NCI-H2029 (cell line): ENCODE measurements at regions not wholly inside any gene's neighbourhood (a gene's known extent, or its start where the extent isn't known, plus 50 kb on each side); places are given as distances from the start of the nearest gene placed in this dataset.

Experiments
- DNase-seq: peaks from one replicate; lab custom pipeline; 2025; lab: John Stamatoyannopoulos, UW

GRCh38 chr5:82334856-82335255 is 56.7 kb upstream of the RPS23 start:
- DNase-seq: no peak

GRCh38 chr5:82334085-82334692 is 56.0 kb upstream of the RPS23 start:
- DNase-seq: no peak

- no peak for DNase-seq
Measured at GRCh38 chr5:82332886-82333615, 54.9 kb upstream of the RPS23 start.

GRCh38 chr5:82332064-82332855 is 54.1 kb upstream of the RPS23 start:
- no peak for DNase-seq

GRCh38 chr5:82331557-82331956 is 53.4 kb upstream of the RPS23 start:
- DNase-seq: no peak

- DNase-seq: no peak
Measured at GRCh38 chr5:82330530-82331270, 52.5 kb upstream of the RPS23 start.

- no peak for DNase-seq
Measured at GRCh38 chr5:82329393-82329792, 51.2 kb upstream of the RPS23 start.
